ENCODE measurements at regions not wholly inside any gene's neighbourhood (a gene's known extent, or its start where the extent isn't known, plus 50 kb on each side); places are given as distances from the start of the nearest gene placed in this dataset.

- in situ Hi-C loops (cut with MboI), result no loop called here
- CTCF ChIA-PET (ENCODE audit: low intra/inter-chr PET ratio), result no interaction called here
- H4K20me1 ChIP-seq (replicated peaks; ENCODE audit: control insufficient read depth, insufficient read depth, low read length), result no peaks in the 10 kb centered on the region
- no peak overlapping the region for H3K27ac ChIP-seq (ENCODE audit: extremely low read depth, low read depth, low read length)
- H3K36me3 ChIP-seq (ENCODE audit: control insufficient read depth, insufficient read depth, low read length), result no peaks in the 10 kb centered on the region
- no peak overlapping the region for H3K4me3 ChIP-seq
- H2AFZ ChIP-seq (ENCODE audit: low read depth, low read length), result no peak overlapping the region
- POLR2A ChIA-PET, result no interaction called here
- no peaks in the 10 kb centered on the region for H3K4me1 ChIP-seq (replicated peaks in 1 of 2; ENCODE audit: control insufficient read depth in 2 of 2, insufficient read depth in 2 of 2, low read length in 2 of 2)
- no peaks in the 10 kb centered on the region for H3K27me3 ChIP-seq (ENCODE audit: control insufficient read depth in 2 of 2, insufficient read depth in 2 of 2, low read length in 2 of 2)
- no peak for ATAC-seq
- no peaks in the 10 kb centered on the region for H3K9me3 ChIP-seq (replicated peaks; ENCODE audit: control insufficient read depth, insufficient read depth, low read depth, low read length)
- intact Hi-C loops (cut with micrococcal nuclease), result loop anchor here (5.0 to 10.0 kb wide), 2 partner anchors 501 to 559 kb away; no protein-coding TSS in a partner anchor
- no peak for DNase-seq (ENCODE audit: extremely low read depth in 1 of 4, low spot score in 3 of 4)
- no peaks in the 10 kb centered on the region for H3K79me2 ChIP-seq (ENCODE audit: control insufficient read depth, insufficient read depth, low read length)
- FAIRE-seq, result no peak
- no TSS peak for BruUV-seq (replicated peaks)
- no peak overlapping the region for H3K4me2 ChIP-seq (ENCODE audit: insufficient read depth, low read length)
- 4% methylated on average over 5 of the region's 5 CpGs for WGBS (ENCODE audit: insufficient coverage, low coverage, missing lambda C conversion rate)
- no peak overlapping the region for H3K9ac ChIP-seq (ENCODE audit: insufficient read depth in 1 of 2, low read depth in 2 of 2, low read length in 2 of 2)
- H3K9me1 ChIP-seq (ENCODE audit: control insufficient read depth, insufficient read depth, low read length), result no peaks in the 10 kb centered on the region
- TF ChIP-seq BRF1 (IDR thresholded peaks at IDR 0.05; ENCODE audit: borderline replicate concordance, extremely low read depth, insufficient read length), result no peak
- no peak for TF ChIP-seq HMGXB4 (CRISPR knock-in tag; IDR thresholded peaks at IDR 0.05)
- TF ChIP-seq CXXC5 (CRISPR knock-in tag; IDR thresholded peaks at IDR 0.05), result no peak
- no peak for TF ChIP-seq NFE2L1 (tag; IDR thresholded peaks at IDR 0.05; ENCODE audit: borderline replicate concordance, low read depth)
- no peak for TF ChIP-seq POLR2G (IDR thresholded peaks at IDR 0.05; ENCODE audit: low read depth, low read length)
- TF ChIP-seq CHD7 (IDR thresholded peaks at IDR 0.05; ENCODE audit: low read depth, low read length), result no peak
- TF ChIP-seq, protein P1, sequence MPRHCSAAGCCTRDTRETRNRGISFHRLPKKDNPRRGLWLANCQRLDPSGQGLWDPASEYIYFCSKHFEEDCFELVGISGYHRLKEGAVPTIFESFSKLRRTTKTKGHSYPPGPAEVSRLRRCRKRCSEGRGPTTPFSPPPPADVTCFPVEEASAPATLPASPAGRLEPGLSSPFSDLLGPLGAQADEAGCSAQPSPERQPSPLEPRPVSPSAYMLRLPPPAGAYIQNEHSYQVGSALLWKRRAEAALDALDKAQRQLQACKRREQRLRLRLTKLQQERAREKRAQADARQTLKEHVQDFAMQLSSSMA (CRISPR knock-in tag; IDR thresholded peaks at IDR 0.05), result no peak
- no peak for TF ChIP-seq FOXK2 (conservative IDR thresholded peaks at IDR 0.05 in 1 of 2, IDR thresholded peaks at IDR 0.05 in 1 of 2; ENCODE audit: low read depth in 2 of 2)
Measured at GRCh38 chr7:33743594-33743993, 161.7 kb upstream of the BMPER start.
